GM18909 (cell line): ENCODE measurements at regions not wholly inside any gene's neighbourhood (a gene's known extent, or its start where the extent isn't known, plus 50 kb on each side); places are given as distances from the start of the nearest gene placed in this dataset.
"Not testable (repeated sequence)": the region's sequence is repeated elsewhere in the genome, so short reads cannot be mapped to it uniquely, and the experiment has no call there.

Experiments used
- ATAC-seq: cut with Tn5 transposase; IDR thresholded peaks from one replicate; pipeline ENCODE4 v1.9.1; 2021; ENCODE audit warnings: mild to moderate bottlenecking; ENCODE audit not compliant: unreplicated experiment, poor library complexity

- ATAC-seq, result no peak
Measured at GRCh38 chrX:74090049-74090448, 213.9 kb upstream of the ZCCHC13 start.

DNA sequence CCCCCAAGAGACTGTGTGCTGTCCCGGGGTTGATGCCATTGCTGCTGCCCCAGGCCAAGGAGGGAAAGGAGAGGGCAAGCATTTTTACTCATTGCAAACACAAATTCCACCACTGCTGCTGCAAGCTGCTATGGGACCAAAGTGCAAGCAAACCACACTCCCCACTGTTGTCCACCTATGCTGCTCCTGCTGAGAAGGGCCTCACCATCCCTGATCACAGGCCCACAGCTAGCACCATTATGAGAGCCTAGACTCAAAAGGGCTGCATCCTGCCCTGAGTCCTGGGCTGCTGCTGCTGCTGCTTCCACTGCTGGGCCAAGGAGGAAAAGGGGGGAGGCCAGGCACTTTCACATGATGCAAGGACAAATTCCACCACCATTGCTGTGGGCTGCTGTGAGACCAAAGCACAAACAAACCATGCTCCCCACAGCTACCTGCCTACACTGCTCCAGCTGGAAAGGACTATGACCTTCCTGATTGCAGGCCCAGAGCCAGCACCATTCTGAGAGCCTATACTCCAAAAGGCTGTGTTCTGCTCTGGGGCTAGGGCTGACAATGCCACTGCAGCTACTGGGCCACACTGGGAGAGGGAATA, 218.2 kb upstream of the ZCCHC13 start:
- no peak for ATAC-seq

DNA sequence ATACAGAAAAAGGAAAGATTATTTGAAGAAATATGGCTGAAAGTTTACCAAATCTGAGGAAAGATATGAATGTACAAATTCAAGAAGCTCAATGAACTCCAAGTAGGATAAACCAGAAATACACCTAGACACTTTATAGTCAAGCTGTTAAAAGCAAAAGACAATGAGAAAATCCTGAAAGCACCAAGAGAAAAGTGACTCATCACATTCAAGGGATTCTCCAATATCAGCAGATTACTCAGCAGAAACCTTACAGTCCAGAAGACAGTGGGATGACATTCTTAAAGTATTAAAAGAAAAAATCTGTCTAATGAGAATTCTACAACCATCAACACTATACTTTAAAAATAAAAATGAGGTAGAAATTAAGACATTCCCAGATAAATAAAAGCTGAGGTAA, 223.8 kb upstream of the ZCCHC13 start:
- no peak for ATAC-seq

- no peak for ATAC-seq
Measured at GRCh38 chrX:74065831-74066390, 213.4 kb upstream of the XIST start.

DNA sequence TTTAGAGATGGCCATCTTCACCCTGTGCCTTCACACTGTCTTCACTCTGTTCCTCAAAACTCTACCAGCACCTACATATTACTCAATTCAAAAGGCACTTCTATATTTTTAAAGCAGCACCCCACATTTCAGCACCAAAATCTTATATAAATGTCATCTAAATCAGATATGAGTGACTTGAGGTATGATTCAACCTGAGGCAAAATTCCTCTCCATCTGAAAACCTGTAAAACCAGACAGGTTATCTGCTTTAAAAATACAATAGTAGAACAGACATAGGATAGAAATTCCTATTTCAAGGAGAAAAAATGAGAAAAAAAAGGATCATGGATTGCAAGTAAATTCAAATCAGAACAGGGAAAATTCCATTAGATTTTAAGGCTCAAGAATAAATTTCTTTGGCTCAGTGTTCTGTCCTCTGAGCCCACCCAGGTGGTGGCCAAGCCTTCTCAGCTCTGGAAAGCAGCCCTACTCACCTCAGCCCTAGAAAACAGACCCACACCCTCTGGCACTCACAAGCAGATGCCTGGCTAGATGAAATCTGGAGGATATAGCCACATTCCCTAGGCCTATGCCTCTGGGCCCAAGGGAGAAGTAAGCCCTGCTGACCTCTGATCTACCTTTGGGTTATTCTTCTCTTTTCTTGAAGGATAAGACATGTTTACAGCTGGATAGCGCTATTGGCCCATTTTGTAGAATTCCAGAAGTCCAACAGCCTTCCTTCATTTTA, 211.1 kb upstream of the XIST start:
- no peak for ATAC-seq

DNA sequence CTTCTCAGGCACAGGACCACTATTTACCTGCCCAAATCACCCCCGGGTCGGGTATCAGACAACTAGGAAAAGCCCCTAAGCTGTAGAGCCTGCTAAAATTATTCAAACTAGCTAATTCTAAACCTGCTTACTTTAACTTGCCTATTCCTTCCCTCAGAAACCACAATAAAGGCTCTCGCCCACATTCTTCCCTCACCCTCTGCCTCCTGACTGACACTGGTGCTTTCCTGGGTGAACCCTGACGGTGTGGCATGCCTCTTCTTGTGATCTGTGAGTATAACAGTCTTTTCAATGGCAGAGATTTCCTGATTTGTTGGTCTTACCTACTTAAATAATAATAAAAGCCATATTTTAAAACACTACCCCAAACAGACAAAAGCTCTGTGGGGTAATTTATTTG, 209.4 kb upstream of the XIST start:
- no peak for ATAC-seq

DNA sequence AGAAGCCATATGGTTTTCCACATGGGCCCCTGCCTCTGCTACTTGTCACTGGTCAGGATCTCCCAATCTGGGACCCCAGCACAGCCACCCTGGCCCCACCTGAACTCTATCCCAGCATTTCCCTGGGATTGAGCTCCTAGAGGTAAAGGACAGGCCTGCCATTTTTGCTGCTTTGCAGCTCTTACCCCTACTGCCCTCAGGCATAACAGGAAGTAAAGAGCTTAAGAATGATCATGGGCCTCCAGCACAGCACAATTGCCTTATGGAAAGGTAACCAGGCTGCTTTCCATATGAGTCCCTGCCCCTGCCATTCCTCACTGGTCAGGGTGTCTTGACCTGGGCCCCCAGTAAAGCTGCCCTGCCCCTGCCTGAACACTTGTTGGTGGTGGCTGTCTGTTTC, 196.6 kb upstream of the XIST start:
- no peak for ATAC-seq

- not testable (repeated sequence) for ATAC-seq
Measured at GRCh38 chrX:74034066-74034465, 181.6 kb upstream of the XIST start.

DNA sequence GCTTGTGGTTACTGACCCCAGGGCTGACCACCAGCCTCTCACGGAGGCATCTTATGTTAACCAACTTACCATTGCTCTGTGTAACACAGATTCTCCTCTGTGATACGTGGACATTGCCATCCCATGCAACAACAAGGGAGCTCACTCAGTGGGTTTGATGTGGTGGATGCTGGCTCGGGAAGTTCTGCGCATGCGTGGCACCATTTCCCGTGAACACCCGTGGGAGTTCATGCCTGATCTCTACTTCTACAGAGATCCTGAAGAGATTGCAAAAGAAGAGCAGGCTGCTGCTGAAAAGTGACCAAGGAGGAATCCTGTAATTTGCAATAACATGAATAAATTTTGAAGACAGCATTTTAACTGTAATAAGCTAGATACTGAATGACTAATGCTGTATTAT, 179.0 kb upstream of the XIST start:
- ATAC-seq, result not testable (repeated sequence)

DNA sequence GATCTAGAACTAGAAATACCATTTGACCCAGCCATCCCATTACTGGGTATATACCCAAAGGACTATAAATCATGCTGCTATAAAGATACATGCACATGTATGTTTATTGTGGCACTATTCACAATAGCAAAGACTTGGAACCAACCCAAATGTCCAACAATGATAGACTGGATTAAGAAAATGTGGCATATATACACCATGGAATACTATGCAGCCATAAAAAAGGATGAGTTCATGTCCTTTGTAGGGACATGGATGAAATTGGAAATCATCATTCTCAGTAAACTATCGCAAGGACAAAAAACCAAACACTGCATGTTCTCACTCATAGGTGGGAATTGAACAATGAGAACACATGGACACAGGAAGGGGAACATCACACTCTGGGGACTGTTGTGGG, 178.3 kb upstream of the XIST start:
- ATAC-seq, result not testable (repeated sequence)

- not testable (repeated sequence) for ATAC-seq
Measured at GRCh38 chrX:74025145-74025544, 172.6 kb upstream of the XIST start.

DNA sequence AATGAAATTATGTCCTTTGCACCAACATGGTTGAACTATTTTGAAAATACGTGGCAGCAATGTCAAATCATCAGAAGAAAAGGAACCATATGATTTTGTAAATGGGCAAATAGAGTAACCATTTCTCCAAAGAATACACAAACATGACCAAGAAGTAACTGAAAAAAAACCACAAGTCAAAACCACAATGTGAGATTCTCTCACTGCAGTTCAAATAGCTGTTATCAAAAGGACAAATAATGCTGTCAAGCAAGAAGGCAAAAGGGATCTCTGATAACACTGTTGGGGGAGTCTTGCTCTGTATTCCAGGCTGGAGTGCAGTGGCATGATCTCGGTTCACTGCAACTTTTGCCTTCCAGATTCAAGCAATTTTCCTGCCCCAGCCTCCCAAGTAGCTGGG, 170.7 kb upstream of the XIST start:
- ATAC-seq, result no peak

GRCh38 chrX:74018253-74018652, 165.7 kb upstream of the XIST start:
- ATAC-seq, result no peak

GRCh38 chrX:74015379-74016019, 163.0 kb upstream of the XIST start:
- ATAC-seq, result peak; percentile 96

DNA sequence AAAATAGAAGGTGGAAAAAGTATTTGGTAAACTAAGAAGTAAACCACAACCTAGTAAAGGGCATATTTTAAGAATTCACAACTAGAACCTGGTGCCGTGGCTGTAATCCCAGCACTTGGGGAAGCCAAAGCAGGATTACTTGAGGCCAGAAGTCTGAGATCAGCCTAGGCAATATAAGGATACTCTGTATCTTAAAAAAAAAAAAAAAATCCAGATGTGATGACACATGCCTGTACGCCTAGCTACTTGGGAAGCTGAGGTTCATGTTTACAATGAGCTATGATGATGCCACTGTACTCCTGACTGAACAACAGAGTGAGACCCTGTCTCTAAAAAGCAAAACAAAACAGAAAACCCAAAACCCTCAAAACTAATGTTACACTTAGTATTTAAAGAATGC, 156.5 kb upstream of the XIST start:
- ATAC-seq, result no peak

DNA sequence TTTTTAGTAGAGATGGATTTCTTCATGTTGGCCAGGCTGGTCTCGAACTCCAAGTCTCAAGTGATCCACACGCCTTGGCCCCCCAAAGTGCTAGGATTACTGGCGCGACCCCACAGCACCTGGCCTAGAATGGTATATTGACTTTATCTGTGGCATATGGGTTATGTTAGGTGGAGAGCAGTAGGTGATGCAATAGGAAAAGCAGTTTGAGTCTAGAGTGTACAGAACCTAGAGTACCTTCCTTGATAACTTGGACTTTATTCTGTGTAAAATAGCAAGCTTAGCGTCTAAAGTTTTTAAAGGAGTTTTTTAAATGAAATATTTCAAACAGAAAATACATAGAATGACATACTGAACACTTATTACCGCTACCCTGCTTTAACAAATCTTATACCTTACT, 139.5 kb upstream of the XIST start:
- ATAC-seq, result no peak

GRCh38 chrX:73987166-73987565, 134.7 kb upstream of the XIST start:
- no peak for ATAC-seq

GRCh38 chrX:73979551-73980131, 127.1 kb upstream of the XIST start:
- no peak for ATAC-seq

DNA sequence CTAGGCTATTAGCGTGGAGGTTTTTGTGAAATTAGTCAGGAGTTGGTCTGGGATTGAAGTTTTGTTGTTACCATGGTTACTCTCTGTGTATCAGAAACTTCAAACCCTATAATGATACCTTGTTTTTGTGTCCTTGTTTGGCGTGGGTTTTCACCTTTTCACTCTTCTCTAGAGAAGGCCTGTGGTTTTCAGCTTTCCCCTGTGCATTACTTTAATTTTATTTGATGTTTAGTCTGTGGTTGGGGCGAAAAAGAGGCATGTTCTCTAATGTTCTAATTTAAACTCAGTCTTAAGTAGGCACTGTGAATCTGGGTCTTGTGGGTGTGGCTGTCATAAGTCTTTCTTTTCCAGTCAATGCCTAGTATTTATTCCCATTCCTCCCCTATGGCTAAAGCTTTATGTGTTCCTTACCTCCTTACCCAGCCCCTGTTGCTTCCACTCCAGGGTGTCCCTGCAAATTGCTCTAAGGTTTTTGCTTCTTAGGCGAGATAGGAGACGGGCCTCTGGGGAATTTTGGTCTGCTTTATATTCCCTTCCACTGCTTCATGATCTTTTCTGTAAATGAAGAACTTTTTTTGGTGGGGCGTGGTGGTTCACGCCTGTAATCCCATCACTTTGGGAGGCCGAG, 125.1 kb upstream of the XIST start:
- ATAC-seq, result peak; percentile 87

- ATAC-seq, result not testable (repeated sequence)
Measured at GRCh38 chrX:73967461-73967860, 114.9 kb upstream of the XIST start.

DNA sequence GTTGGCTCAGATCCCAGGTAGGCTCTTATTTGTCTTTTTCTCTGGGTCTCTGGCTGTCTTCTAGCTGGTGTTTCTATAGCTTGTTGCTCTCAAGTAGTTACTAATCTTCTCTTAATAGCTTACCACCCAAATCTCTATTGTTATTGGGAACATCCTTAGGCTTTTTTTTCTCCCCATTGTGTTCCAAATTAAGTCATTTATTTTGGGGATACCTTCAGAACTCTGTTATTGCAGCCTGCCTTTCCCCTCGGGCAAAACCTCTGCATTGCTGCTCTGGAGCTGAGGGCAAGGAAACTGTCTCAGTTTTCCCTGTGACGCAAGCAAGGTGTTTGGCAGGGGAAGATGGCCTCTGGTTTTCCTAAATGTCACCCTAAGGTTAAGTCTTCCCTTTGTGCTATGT, 113.3 kb upstream of the XIST start:
- ATAC-seq, result no peak
